NCI-H1694 treated with DMSO at 0.1 percent for 48 hours (cell line): ENCODE measurements at regions not wholly inside any gene's neighbourhood (a gene's known extent, or its start where the extent isn't known, plus 50 kb on each side); places are given as distances from the start of the nearest gene placed in this dataset.

Experiments
- DNase-seq: peaks from one replicate; lab custom pipeline; 2025; lab: John Stamatoyannopoulos, UW

DNA sequence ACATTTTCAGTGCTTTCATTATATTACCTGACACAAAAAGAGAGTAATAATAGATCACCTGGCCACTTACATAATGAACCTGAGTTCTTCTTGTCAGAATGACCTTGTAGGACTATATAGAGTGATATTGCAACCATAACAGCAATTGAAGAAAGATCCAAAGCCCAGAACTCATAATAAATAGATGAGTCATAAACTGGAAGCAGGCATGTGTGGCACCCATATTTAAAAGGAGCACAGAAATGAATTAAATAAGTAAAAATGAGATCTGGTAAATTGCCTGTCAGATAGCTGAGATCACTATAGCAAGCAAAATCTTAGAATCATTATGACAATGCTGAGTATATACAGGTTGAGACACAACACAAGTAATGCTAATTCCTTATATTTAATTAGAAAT, 331.8 kb downstream of the AASDHPPT start:
- DNase-seq = no peak

DNA sequence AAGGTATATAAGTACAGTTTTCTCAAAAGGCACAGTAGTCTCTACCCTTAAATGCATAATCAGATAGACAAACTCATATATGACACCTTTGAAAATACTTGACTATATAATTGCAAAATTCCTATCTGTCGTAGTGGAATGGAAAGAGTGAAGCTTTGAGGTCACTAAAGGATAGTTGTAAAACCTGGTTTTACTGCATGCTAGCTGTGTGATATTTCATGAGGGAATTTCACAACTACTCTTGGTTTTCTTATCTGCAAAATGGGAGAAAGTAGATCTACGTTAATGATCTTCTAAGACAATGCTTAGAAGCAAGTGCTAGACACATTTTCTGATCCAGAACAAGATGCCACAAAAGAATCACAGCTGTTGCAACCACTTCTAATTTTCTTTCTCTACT, 332.2 kb downstream of the AASDHPPT start:
- no peak for DNase-seq

DNA sequence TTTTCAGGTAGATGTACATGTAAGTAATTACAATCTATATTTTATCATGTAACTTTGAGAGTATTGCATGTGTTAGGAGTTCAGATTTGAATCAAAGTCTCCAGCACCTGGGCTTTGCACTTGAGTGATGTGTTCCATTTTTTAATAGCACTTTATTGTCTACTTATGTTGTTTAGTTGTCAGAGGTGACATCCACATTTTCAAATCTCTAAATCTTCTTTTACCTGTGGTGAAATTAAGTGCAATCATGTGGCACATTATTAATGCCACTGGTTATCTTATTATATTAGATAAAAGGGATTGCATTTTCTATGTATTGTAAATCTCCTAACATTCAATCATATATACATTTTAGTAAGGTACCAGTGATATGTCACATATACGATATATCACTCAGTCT, 333.4 kb downstream of the AASDHPPT start:
- DNase-seq = no peak

DNA sequence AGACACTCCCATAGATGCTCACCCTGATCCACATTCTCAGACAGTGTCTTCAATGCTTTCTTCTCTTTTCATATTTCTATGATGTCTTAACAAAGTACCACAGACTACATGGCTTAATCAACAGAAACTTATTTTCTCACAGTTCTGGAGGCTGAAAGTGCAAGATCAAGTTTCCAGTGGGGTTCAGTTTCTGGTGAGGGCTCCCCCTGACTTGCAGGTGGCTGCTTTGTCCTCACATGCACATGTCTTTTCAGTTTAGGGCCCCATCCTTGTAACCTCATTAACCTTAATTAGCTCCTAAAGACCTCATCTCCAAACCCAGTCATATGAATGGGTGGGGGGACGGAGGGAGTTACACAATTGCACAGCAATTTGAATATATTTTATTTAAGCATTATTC, 335.8 kb downstream of the AASDHPPT start:
- no peak for DNase-seq

DNA sequence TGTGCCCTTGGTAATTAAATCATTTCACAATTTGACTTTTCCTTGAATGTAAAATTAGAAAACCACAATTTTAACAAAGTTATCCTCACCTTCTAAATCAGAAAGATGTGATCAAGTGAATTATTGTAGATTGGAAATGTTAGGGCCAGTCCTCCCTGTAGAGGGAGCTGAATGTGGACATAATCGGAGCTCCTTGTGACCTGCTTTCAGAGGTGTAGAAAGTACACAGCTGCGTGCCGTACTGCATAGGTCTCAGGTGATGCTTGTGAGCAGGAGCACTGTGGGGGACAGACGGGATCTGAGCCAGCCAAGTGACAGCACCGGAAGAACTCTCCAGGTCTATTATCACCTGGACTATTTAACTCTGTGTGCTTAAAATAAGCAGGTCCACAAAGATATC, 338.0 kb downstream of the AASDHPPT start:
- no peak for DNase-seq

DNA sequence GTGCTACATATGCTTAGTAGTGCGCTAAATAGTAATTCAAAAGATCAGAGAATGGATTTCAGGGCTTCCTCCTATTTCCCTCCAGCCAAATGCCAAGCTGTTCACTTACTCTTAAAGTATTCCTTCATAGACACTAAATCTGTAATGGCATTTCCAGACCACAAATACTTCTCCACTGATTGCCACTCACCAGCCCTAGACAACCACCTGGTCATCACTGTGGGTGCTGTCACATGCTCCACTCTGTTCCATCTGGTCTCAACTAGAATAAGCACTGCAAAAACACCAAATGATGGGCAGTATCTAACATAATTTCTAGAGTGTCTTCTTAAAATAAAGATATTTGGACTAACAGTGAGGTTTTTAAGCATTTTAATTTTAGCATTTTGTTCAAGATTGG, 341.3 kb downstream of the AASDHPPT start:
- DNase-seq = no peak

DNA sequence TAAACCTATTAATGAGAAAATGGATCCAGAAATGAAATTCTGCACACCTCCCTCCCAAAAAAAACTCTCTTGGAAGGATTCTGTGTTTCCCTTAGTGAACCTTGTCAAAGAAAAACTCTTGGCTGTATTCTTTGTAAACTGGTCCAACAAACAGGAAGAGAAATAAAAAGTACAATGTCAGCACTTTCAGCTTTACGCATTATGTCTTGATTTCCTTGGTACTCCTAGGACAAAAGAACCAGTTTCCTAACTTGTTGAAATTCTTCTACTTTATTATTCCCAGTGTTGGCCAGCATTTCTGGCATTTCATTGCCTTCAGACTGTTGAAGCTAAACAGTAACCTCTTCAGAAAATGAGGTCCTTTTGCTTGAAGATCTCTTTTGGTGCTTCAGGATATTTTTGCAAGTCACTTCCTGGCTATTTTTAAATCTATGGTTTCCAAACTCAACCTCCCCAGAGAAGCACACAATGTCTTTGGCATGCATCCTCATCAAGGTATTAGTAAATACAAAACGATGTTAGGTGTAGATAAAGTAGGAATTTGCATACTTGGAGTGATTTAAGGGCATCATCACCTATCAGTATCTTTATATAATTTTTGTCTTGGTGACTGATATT, 342.7 kb downstream of the AASDHPPT start:
- no peak for DNase-seq

DNA sequence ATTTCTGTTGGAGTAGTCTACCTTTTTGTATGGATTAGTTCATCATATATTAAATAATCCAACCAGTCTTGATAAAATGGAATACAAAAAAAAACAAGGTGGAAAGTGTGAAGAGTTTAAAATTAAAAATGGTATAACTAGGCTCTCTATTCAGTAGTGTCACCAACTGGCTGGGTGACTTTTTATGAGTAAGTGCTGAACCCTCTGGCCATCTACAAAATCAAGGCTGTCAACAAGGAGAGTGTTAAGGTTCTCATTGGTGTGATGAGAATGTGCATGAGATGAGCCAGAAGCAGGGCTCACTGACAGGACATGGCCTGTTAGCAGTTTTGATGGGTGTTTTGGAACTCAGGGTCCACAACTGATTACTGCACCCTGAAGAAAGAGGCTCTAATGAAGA, 343.2 kb downstream of the AASDHPPT start:
- no peak for DNase-seq

DNA sequence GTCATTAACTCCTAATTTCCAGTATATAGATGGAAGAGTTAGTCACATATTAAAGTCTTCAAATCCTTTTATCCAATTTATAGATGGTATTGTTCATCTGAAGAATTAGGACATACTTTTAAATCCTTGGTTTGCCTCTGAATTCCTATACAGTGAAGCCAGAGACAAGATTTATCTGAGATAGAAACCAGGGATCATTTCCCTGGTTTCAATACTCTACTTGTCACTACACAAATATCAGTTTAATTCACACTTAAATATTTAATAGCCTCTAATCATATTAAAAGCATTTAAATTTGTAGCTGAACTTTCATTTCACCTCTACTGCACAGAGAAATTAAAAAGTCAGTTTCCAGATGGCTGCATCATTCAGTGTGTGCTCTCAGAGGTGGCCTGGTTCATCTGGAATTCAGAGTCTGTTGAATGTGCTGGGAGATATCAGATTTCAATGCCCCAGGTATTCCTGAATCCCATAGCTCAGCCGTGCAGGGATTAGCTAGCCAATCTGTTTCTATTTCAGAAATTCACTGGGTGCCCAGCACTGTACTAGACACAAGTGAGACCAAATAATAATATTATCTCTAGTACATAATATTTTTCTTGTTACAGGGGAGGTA, 344.3 kb downstream of the AASDHPPT start:
- DNase-seq = no peak

DNA sequence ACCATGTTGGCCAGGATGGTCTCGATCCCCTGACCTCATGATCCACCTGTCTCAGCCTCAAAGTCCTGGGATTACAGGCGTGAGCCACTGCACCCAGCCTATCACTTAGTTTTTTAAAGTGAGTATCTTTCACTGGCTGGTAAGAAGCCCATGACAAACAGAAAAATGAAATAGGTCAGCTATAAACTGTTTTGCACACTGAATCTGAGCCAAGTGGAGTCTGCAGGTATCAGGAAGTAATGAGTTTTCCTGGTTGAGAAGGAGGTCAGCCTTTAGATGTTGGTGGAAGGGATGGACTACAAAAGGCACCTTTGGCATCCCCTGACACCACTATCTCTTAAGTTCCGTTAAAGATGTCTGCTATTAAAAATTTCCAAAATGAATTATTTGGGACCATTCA, 345.1 kb downstream of the AASDHPPT start:
- DNase-seq = no peak

DNA sequence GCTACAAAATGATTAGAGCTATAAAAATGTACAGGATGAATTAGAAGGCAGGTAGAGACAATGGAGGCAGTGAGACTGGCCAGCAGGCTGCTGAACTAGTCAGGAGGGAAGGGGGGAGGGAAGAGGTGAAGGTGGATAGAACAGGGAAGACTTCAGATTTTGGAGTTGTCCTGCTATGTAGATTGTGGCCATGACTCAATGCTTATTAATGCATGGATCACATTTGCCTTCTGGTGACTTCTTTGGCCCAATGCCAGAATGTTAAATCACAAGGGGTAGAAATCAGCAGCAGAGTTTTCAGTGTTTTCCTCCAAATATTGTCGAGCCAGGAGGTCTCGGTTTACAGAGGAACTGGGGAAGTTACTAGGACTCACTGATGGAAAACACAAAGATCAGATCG, 346.6 kb downstream of the AASDHPPT start:
- DNase-seq = no peak

DNA sequence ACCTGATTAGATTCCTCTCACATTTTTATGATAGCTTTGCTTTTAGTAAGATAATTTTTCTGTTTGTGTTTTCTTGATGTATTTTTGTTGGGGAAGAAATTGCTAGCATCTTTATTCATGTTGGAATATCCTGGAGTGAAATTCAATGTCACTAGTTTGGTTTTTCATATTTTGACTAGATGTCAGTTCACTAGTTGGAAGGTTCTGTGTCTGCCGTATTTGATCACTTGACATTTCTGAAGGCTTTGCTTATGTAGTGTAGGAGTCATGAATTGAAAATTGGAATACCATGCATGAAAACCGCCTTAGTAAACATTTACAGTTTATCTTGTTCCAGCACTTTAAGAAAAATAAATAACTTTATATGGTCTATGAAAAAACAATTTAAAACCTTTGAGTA, 348.4 kb downstream of the AASDHPPT start:
- DNase-seq = no peak

DNA sequence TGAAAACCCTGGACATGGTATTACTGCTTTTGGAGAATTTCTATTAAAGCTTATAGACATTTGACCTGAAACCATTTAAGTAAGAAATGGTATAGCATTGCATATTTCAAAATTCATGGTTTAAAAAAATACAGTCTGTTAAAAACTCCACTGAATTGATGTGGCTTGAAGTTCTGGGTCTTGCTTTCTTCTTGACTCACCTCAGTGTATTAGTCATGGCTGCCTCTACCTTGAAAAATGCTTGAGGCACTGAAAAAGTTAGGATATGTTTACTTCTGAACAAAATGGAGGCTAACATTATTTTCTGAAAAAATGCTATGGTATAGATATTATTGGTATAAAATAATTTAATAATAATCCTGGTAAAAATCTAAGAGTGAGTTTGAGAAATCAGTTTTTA, 349.2 kb downstream of the AASDHPPT start:
- no peak for DNase-seq

DNA sequence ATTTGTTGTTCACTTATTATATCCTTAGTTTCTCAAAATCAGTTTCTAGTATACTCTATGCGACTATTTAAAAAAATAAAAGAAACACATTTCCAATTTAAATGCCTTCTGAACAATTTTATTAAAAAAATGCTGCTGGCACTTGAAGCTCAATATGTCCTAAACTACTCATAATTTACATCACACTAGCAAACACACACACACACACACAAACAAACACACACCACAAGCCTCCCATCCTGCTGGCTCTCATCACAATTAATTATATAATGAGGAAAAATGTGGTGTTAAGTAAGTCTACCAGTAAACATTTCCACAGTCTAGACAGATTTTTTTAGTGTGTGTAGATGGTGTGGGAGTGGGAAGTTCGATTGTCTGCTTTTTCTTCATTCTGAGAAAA, 350.3 kb downstream of the AASDHPPT start:
- DNase-seq = no peak

DNA sequence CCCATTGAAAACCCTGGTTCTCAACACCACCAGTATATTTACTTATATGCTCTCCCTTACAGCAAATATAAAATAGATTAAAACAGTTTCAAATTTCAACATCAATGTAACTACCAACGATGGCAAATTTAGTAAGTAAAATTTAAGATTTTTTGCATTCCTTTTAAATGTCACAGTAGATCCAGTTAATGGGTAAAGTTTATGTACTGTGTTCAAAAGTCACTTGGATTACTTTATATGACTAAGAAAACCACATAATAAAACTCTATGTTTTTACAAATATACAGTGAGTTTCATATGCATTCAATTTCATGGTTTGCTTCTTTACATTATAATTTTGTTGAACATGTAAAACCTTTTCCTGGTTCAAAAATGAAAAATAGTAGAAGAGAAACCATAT, 364.6 kb downstream of the AASDHPPT start:
- no peak for DNase-seq

DNA sequence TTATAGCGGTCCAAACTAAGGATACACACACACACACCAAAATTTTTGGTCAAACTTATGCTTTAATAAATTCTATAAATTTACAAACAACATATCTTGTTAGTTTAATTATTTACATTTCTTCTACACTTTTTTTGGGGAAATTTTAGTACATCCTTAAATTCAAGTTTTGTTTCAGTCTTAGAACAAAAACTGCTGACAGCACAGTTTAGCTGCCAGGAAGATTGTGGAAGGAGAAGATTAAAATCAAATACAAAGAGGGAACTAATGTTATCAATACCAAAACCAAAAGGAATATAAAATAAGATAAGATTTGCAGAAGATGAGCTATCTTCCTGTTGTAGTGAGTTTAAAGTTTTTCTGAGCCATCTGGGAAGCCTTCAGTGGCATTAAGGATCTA, 368.8 kb downstream of the AASDHPPT start:
- no peak for DNase-seq

DNA sequence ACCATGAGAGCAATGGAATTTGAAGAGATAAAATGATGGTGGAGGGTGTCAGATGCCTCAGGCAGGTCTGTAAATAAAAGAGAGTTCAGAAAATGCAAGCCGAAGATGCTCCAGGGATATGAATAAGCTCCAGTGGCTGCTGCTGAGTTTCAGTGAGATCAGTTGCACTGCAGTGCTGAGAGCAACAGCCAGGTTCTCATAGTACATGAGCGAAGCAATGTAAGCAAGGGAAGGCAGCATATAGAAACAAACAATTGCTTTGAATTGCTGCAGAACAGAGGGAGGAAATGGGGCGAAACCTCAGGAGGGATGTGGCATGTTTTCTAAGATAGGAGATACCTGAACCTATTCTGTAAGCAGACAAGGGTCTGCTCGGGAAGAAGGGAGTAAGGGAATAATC, 369.5 kb downstream of the AASDHPPT start:
- no peak for DNase-seq

DNA sequence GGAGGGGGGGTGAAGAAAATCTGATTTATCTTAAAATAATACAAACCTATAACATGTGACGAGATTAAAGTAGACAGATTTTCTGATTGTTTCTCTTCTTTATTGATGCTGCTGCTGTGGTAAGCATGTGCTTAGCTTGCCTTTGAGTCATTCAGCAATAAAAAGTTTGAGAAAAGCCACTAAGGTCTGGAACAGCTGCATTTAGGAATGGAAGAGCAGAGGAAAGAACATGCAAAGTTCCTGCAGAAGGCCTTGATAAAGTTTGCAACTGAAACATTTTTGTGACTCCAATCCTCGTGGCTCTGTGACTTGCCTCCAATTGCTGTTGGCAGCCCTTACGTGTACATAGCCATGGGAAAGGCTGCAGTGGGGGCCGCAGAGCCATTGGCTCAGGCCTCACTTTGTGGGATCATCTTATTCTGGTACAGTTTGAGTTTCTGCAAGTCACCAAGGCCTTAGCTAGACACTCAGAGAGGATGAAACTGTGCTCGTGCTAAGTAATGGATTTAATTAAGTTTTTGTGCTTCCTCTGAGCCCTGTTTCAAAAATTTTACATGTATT, 370.2 kb downstream of the AASDHPPT start:
- DNase-seq = no peak

DNA sequence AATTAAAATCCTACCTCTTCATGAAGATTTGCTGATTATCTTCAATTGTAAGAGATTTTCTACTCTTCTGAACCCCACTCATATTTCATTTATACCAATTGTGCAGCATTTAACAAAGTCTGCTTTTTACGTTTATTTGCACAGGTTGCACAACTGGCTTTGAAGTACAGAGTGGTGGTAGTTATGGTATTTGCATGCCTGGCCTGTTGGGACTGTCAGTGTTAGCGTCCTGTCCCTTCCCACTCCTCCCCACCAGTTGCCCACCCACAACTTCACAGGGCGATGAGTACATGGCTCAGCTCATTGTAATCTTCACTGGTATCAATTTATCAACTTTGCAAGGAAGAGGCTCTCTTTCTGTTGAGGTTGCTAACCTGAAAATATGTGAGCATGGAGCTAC, 372.3 kb downstream of the AASDHPPT start:
- no peak for DNase-seq

DNA sequence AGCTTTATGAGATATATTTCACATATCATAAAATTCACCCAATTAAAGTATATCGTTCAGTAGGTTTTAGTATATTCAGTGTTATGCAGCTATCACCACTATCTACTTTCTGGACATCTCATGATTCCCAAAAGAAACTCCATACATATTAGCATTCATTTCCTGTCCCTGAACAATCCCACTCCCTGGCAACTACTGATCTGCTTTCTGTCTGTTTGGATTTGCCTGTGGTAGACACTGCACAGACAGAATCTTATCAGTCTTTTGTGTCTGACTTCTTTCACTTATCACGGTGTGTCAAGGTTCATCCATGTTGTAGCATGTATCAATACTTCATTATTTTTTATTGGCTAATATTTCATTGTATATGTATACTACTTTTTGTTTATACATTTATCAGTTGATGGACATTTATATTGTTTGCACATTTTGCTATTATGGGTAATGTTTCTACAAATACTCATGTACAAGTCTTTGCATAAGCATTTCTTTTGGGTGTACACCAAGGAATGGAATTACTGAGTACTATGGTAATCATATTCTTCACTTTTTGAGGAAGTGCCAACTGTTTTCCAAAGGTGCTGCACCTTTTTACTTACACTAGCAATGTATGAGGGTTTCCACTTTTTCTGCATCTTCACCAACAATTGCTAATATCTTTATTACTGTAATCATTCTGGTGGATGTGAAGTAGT, 373.9 kb downstream of the AASDHPPT start:
- DNase-seq = no peak

DNA sequence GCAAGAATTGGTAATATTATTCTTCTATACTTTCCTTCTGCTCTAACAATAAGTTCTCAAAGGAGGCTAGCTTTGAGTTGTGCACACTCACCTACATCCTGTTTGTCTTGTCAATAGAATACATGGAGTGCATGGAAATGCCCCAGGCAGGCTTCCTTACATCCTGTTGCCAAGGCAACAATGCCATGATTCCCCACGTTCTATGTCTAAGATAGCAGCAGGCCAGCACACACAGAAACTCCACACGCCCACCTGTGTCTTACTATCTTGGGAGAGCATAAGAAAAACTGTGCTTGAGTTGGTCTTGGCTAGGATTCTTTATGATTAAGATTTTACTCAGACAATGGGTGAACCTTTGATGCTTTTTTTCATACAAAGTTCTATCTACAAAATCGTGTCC, 379.2 kb downstream of the AASDHPPT start:
- DNase-seq = no peak

DNA sequence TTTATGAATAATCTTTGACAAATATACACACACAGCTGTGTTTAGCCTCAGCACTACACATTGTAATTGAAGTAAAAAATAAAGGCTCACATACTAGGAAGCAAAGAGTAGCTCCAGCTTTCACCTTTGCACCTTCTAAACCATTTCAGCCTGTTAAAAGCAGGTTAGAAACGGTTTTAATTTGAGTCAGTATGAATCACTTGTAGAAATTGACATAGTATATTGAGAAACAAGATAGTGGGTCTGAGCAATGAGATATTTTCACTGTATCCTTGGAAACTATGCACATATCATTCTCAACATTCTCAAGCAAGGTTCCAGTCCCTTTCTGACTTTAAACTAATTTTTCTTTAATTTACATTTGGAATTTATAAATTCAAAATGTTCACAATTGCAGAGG, 380.3 kb downstream of the AASDHPPT start:
- no peak for DNase-seq

DNA sequence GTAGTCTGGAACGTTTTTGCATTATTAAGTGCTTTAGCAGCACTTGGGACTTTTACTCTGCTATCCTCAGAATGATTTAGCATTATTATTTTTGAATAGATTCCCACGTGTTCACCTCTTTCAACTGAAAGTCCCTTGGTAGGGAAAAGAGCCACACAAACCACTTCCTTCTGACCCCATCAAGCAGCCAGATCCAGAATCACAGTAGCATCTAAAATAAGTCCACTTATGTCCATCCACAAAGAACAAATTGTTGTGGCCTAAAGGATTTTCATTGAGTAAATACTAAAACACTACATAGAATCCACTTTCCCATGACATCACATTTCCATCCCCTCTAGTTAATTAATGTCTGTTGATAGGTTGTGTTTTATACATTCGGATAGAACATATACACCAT, 381.7 kb downstream of the AASDHPPT start:
- no peak for DNase-seq
